ENCODE measurements at regions not wholly inside any gene's neighbourhood (a gene's known extent, or its start where the extent isn't known, plus 50 kb on each side); places are given as distances from the start of the nearest gene placed in this dataset.

GRCh38 chr11:19316434-19316833, 75.7 kb upstream of the E2F8 start:
- H3F3A ChIP-seq (replicated peaks; ENCODE audit: low read depth): no peaks in the 10 kb centered on the region
- Mint-ChIP-seq H3K27me3 (ENCODE audit: insufficient read depth, low read depth, poor library complexity) (no peaks in the 10 kb centered on the region), H3K4me3 (no peak overlapping the region), H3K36me3 (ENCODE audit: low read depth) (no peaks in the 10 kb centered on the region), H3K9me3 (no peaks in the 10 kb centered on the region), H3K4me1 (no peaks in the 10 kb centered on the region), H3K27ac (no peak overlapping the region)
- H3K4me3 ChIP-seq: no peak overlapping the region
- no peaks in the 10 kb centered on the region for H3K79me2 ChIP-seq (replicated peaks; ENCODE audit: insufficient read depth)
- no peak overlapping the region for H3K27ac ChIP-seq (ENCODE audit: low read depth)
- H3K9me2 ChIP-seq (ENCODE audit: insufficient read depth): no peaks in the 10 kb centered on the region
- no peak for ATAC-seq
- no peak overlapping the region for H3K4me2 ChIP-seq
- DNase-seq (ENCODE audit: low spot score): no peak
- no peaks in the 10 kb centered on the region for H4K20me1 ChIP-seq (replicated peaks; ENCODE audit: insufficient read depth)
- no peak for TF ChIP-seq CREB1 (CRISPR knock-in tag; IDR thresholded peaks at IDR 0.05; ENCODE audit: low read depth)
- no peaks in the 10 kb centered on the region for H3K36me3 ChIP-seq (ENCODE audit: insufficient read depth)
- no peak overlapping the region for H2AFZ ChIP-seq
- H3K4me1 ChIP-seq (ENCODE audit: insufficient read depth): no peaks in the 10 kb centered on the region
- no peaks in the 10 kb centered on the region for H3K27me3 ChIP-seq (ENCODE audit: insufficient read depth)

DNA sequence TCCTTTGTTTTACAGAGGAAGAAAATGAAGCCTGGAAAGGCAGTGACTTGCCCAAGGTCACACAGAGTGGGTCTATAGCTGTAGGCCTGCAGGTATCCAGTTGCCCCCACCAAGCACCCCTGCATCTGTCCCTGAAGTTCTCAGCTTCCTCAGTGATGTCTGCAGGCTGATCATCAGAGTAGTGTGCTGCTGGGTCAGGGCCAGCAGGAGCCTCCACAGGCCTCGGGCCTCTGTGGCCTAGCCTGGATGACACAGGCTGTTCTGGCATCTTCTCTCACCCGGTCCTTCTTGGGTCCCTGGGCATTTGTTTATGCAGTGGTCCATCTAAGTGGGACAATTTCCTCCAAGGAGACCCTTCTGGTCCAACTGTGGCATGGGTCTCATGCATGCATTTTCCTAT, 74.8 kb upstream of the E2F8 start:
- no peaks in the 10 kb centered on the region for H3K36me3 ChIP-seq (ENCODE audit: insufficient read depth)
- Mint-ChIP-seq H3K27me3 (ENCODE audit: insufficient read depth, low read depth, poor library complexity) (no peaks in the 10 kb centered on the region), H3K4me1 (no peaks in the 10 kb centered on the region), H3K4me3 (no peak overlapping the region), H3K27ac (no peak overlapping the region), H3K36me3 (ENCODE audit: low read depth) (no peaks in the 10 kb centered on the region), H3K9me3 (no peaks in the 10 kb centered on the region)
- no peak for DNase-seq (ENCODE audit: low spot score)
- H3K79me2 ChIP-seq (replicated peaks; ENCODE audit: insufficient read depth): no peaks in the 10 kb centered on the region
- no peaks in the 10 kb centered on the region for H4K20me1 ChIP-seq (replicated peaks; ENCODE audit: insufficient read depth)
- no peaks in the 10 kb centered on the region for H3F3A ChIP-seq (replicated peaks; ENCODE audit: low read depth)
- no peak overlapping the region for H3K4me3 ChIP-seq
- ATAC-seq: no peak
- no peaks in the 10 kb centered on the region for H3K4me1 ChIP-seq (ENCODE audit: insufficient read depth)
- no peak overlapping the region for H3K27ac ChIP-seq (ENCODE audit: low read depth)
- H3K4me2 ChIP-seq: no peak overlapping the region
- no peaks in the 10 kb centered on the region for H3K27me3 ChIP-seq (ENCODE audit: insufficient read depth)
- H3K9me2 ChIP-seq (ENCODE audit: insufficient read depth): no peaks in the 10 kb centered on the region
- H2AFZ ChIP-seq: no peak overlapping the region
- TF ChIP-seq ZNF114 (CRISPR knock-in tag; IDR thresholded peaks at IDR 0.05) (no peak), POLR2AphosphoS5 (IDR thresholded peaks at IDR 0.05; ENCODE audit: low read depth) (no peak), ZNF331 (CRISPR knock-in tag; IDR thresholded peaks at IDR 0.05; ENCODE audit: low read depth) (no peak), EZH2phosphoT487 (IDR thresholded peaks at IDR 0.05; ENCODE audit: unreplicated experiment) (no peak), NANOG (IDR thresholded peaks at IDR 0.05; ENCODE audit: borderline replicate concordance) (no peak), CTCF (conservative IDR thresholded peaks at IDR 0.05; ENCODE audit: low read depth in 2 of 2) (no peak), EZH2 (IDR thresholded peaks at IDR 0.05; ENCODE audit: low read depth, unreplicated experiment) (no peak), JUNB (IDR thresholded peaks at IDR 0.05; ENCODE audit: unreplicated experiment) (no peak), STAT1 (IDR thresholded peaks at IDR 0.05; ENCODE audit: unreplicated experiment) (no peak)
- TF ChIP-seq, protein P1, sequence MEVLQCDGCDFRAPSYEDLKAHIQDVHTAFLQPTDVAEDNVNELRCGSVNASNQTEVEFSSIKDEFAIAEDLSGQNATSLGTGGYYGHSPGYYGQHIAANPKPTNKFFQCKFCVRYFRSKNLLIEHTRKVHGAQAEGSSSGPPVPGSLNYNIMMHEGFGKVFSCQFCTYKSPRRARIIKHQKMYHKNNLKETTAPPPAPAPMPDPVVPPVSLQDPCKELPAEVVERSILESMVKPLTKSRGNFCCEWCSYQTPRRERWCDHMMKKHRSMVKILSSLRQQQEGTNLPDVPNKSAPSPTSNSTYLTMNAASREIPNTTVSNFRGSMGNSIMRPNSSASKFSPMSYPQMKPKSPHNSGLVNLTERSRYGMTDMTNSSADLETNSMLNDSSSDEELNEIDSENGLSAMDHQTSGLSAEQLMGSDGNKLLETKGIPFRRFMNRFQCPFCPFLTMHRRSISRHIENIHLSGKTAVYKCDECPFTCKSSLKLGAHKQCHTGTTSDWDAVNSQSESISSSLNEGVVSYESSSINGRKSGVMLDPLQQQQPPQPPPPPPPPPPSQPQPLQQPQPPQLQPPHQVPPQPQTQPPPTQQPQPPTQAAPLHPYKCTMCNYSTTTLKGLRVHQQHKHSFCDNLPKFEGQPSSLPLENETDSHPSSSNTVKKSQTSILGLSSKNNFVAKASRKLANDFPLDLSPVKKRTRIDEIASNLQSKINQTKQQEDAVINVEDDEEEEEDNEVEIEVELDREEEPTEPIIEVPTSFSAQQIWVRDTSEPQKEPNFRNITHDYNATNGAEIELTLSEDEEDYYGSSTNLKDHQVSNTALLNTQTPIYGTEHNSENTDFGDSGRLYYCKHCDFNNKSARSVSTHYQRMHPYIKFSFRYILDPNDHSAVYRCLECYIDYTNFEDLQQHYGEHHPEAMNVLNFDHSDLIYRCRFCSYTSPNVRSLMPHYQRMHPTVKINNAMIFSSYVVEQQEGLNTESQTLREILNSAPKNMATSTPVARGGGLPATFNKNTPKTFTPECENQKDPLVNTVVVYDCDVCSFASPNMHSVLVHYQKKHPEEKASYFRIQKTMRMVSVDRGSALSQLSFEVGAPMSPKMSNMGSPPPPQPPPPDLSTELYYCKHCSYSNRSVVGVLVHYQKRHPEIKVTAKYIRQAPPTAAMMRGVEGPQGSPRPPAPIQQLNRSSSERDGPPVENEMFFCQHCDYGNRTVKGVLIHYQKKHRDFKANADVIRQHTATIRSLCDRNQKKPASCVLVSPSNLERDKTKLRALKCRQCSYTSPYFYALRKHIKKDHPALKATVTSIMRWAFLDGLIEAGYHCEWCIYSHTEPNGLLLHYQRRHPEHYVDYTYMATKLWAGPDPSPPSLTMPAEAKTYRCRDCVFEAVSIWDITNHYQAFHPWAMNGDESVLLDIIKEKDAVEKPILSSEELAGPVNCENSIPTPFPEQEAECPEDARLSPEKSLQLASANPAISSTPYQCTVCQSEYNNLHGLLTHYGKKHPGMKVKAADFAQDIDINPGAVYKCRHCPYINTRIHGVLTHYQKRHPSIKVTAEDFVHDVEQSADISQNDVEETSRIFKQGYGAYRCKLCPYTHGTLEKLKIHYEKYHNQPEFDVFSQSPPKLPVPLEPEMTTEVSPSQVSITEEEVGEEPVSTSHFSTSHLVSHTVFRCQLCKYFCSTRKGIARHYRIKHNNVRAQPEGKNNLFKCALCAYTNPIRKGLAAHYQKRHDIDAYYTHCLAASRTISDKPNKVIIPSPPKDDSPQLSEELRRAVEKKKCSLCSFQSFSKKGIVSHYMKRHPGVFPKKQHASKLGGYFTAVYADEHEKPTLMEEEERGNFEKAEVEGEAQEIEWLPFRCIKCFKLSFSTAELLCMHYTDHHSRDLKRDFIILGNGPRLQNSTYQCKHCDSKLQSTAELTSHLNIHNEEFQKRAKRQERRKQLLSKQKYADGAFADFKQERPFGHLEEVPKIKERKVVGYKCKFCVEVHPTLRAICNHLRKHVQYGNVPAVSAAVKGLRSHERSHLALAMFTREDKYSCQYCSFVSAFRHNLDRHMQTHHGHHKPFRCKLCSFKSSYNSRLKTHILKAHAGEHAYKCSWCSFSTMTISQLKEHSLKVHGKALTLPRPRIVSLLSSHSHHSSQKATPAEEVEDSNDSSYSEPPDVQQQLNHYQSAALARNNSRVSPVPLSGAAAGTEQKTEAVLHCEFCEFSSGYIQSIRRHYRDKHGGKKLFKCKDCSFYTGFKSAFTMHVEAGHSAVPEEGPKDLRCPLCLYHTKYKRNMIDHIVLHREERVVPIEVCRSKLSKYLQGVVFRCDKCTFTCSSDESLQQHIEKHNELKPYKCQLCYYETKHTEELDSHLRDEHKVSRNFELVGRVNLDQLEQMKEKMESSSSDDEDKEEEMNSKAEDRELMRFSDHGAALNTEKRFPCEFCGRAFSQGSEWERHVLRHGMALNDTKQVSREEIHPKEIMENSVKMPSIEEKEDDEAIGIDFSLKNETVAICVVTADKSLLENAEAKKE (CRISPR knock-in tag; IDR thresholded peaks at IDR 0.05): no peak
- TF ChIP-seq, protein P2, sequence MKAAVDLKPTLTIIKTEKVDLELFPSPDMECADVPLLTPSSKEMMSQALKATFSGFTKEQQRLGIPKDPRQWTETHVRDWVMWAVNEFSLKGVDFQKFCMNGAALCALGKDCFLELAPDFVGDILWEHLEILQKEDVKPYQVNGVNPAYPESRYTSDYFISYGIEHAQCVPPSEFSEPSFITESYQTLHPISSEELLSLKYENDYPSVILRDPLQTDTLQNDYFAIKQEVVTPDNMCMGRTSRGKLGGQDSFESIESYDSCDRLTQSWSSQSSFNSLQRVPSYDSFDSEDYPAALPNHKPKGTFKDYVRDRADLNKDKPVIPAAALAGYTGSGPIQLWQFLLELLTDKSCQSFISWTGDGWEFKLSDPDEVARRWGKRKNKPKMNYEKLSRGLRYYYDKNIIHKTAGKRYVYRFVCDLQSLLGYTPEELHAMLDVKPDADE (IDR thresholded peaks at IDR 0.05): no peak
